WTC11 (cell line): ENCODE measurements at regions not wholly inside any gene's neighbourhood (a gene's known extent, or its start where the extent isn't known, plus 50 kb on each side); places are given as distances from the start of the nearest gene placed in this dataset.

ENCODE experiments used
- ATAC-seq: fragments of 200-7000 bp; cut with Tn5 transposase; 2 replicates; pipeline ENCODE4 v1.10.0; 2021; ENCODE audit warnings: mild to moderate bottlenecking, moderate library complexity
- CTCF ChIA-PET: fragments of 300-600 bp; sonication (Branson Sonifier 250); formaldehyde crosslinking; loops from one replicate; lab custom pipeline; 2021; ENCODE audit warnings: antibody characterized with exemption; lab: Charles Lee
- POLR2A ChIA-PET: fragments of 350-600 bp; sonication (Branson Sonifier 250); formaldehyde crosslinking; loops from one replicate; lab custom pipeline; 2021; ENCODE audit warnings: antibody characterized with exemption; lab: Charles Lee
- DNase-seq: peaks from one replicate; pipeline ENCODE4 v3.0.0; 2021; ENCODE audit warnings: low spot score
- H3K27ac Mint-ChIP-seq: 2 replicates; pipeline ENCODE4 v1.8.0; 2021; ENCODE audit warnings: mixed read lengths
- H3K27me3 Mint-ChIP-seq: 2 replicates; pipeline ENCODE4 v1.8.0; 2021; ENCODE audit warnings: low read depth, mild to moderate bottlenecking, moderate library complexity, mixed read lengths
- H3K36me3 Mint-ChIP-seq: 2 replicates; pipeline ENCODE4 v1.8.0; 2021; ENCODE audit warnings: mixed read lengths
- H3K4me1 Mint-ChIP-seq: 2 replicates; pipeline ENCODE4 v1.8.0; 2022; ENCODE audit warnings: mixed read lengths
- H3K4me3 Mint-ChIP-seq: 2 replicates; pipeline ENCODE4 v1.8.0; 2021; ENCODE audit warnings: mild to moderate bottlenecking, moderate library complexity, mixed read lengths
- H3K9me3 Mint-ChIP-seq: 2 replicates; pipeline ENCODE4 v1.8.0; 2021; ENCODE audit warnings: mixed read lengths
- FOXJ3 ChIP-seq: sonication (generic); formaldehyde crosslinking; IDR thresholded peaks from 2 replicates; pipeline ENCODE4 v1.9.0; 2021; ENCODE audit warnings: missing genetic modification reagents, mild to moderate bottlenecking, borderline replicate concordance
- HMGA2 ChIP-seq: fragments of 250-450 bp; sonication (Bioruptor Pico); IDR thresholded peaks from 2 replicates; pipeline ENCODE4 v1.4.0; 2021; ENCODE audit warnings: mild to moderate bottlenecking, moderate library complexity
- IRF2 ChIP-seq: sonication (generic); formaldehyde crosslinking; IDR thresholded peaks from 2 replicates; pipeline ENCODE4 v1.8.0; 2022; ENCODE audit warnings: low read depth, missing genetic modification reagents, borderline replicate concordance
- KAT7 ChIP-seq: sonication (generic); formaldehyde crosslinking; IDR thresholded peaks from 2 replicates; pipeline ENCODE4 v1.8.1; 2023; ENCODE audit warnings: missing genetic modification reagents, mild to moderate bottlenecking, borderline replicate concordance
- NFATC4 ChIP-seq: fragments of 250-450 bp; sonication (Bioruptor Pico); IDR thresholded peaks from 2 replicates; pipeline ENCODE4 v1.9.0; 2021; ENCODE audit warnings: mild to moderate bottlenecking
- NFYB ChIP-seq: sonication (generic); formaldehyde crosslinking; conservative IDR thresholded peaks from 2 replicates; pipeline ENCODE4 v1.8.0; 2022; ENCODE audit warnings: low read depth, missing genetic modification reagents
- NR1H2 ChIP-seq: sonication (generic); formaldehyde crosslinking; IDR thresholded peaks from 2 replicates; pipeline ENCODE4 v1.9.0; 2021; ENCODE audit warnings: mild to moderate bottlenecking, moderate library complexity, missing genetic modification reagents
- NR2C2 ChIP-seq: sonication (generic); formaldehyde crosslinking; IDR thresholded peaks from 2 replicates; pipeline ENCODE4 v1.8.0; 2022; ENCODE audit warnings: mild to moderate bottlenecking, missing genetic modification reagents
- NR3C1 ChIP-seq: sonication (generic); formaldehyde crosslinking; conservative IDR thresholded peaks from 2 replicates; pipeline ENCODE4 v1.8.1; 2023; ENCODE audit warnings: low read depth, mild to moderate bottlenecking, missing genetic modification reagents
- SOX15 ChIP-seq: fragments of 250-450 bp; sonication (Bioruptor Pico); IDR thresholded peaks from 2 replicates; pipeline ENCODE4 v1.9.0; 2021; ENCODE audit warnings: mild to moderate bottlenecking
- TCF7 ChIP-seq: sonication (generic); formaldehyde crosslinking; IDR thresholded peaks from 2 replicates; pipeline ENCODE4 v1.8.0; 2022; ENCODE audit warnings: mild to moderate bottlenecking, low read depth, missing genetic modification reagents, moderate library complexity
- TEAD1 ChIP-seq: sonication (generic); formaldehyde crosslinking; IDR thresholded peaks from 2 replicates; pipeline ENCODE4 v1.8.0; 2022; ENCODE audit warnings: mild to moderate bottlenecking, missing genetic modification reagents
- ZNF138 ChIP-seq: sonication (generic); formaldehyde crosslinking; conservative IDR thresholded peaks from 2 replicates; pipeline ENCODE4 v1.8.1; 2022; ENCODE audit warnings: mild to moderate bottlenecking, moderate library complexity, missing genetic modification reagents
- ZNF317 ChIP-seq: sonication (generic); formaldehyde crosslinking; IDR thresholded peaks from 2 replicates; pipeline ENCODE4 v1.8.1; 2023; ENCODE audit warnings: low read depth, mild to moderate bottlenecking, moderate library complexity, missing genetic modification reagents, borderline replicate concordance
- ZNF423 ChIP-seq: fragments of 250-450 bp; sonication (Bioruptor Pico); IDR thresholded peaks from 2 replicates; pipeline ENCODE4 v2.1.2; 2022; ENCODE audit warnings: mild to moderate bottlenecking, moderate library complexity
- TF ChIP-seq, protein P1 (sequence below): sonication (generic); formaldehyde crosslinking; IDR thresholded peaks from 2 replicates; pipeline ENCODE4 v1.8.0; 2023; ENCODE audit warnings: missing genetic modification reagents, mild to moderate bottlenecking, borderline replicate concordance
- TF ChIP-seq, protein P2 (sequence below): sonication (generic); formaldehyde crosslinking; IDR thresholded peaks from 2 replicates; pipeline ENCODE4 v1.8.1; 2022; ENCODE audit warnings: mild to moderate bottlenecking, missing genetic modification reagents, moderate library complexity, borderline replicate concordance
- TF ChIP-seq, protein P3 (sequence below): fragments of 250-450 bp; sonication (Bioruptor Pico); IDR thresholded peaks from 2 replicates; pipeline ENCODE4 v1.8.0; 2021; ENCODE audit warnings: mild to moderate bottlenecking
- TF ChIP-seq, protein P4 (sequence below): sonication (generic); formaldehyde crosslinking; IDR thresholded peaks from 2 replicates; pipeline ENCODE4 v1.8.1; 2023; ENCODE audit warnings: mild to moderate bottlenecking, moderate library complexity, missing genetic modification reagents
- TF ChIP-seq, protein P5 (sequence below): fragments of 250-450 bp; sonication (Bioruptor Pico); IDR thresholded peaks from 2 replicates; pipeline ENCODE4 v1.9.0; 2021; ENCODE audit warnings: mild to moderate bottlenecking
- TF ChIP-seq, protein P6 (sequence below): sonication (generic); formaldehyde crosslinking; IDR thresholded peaks from 2 replicates; pipeline ENCODE4 v1.8.0; 2022; ENCODE audit warnings: mild to moderate bottlenecking, missing genetic modification reagents

DNA sequence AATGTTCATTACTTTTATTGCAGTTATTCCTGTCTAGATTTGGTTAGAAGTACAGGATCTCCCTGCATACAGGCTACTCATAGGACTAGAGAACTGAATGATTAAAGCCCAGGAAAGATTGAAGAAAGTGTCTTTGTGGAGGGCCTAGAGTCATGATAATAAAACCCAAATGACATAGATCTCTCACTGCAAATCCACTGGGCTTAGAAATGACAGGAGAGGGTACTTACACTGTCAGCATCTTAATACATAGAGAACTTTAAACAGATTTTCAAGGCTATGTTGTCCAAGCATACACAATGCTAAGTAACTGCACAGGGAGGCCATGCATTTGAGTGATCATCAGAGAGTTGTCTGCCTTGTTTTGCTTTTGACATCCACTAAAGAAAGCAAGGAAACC is 383.8 kb upstream of the MAP3K7 start (continued):
- TF ChIP-seq, protein P1, sequence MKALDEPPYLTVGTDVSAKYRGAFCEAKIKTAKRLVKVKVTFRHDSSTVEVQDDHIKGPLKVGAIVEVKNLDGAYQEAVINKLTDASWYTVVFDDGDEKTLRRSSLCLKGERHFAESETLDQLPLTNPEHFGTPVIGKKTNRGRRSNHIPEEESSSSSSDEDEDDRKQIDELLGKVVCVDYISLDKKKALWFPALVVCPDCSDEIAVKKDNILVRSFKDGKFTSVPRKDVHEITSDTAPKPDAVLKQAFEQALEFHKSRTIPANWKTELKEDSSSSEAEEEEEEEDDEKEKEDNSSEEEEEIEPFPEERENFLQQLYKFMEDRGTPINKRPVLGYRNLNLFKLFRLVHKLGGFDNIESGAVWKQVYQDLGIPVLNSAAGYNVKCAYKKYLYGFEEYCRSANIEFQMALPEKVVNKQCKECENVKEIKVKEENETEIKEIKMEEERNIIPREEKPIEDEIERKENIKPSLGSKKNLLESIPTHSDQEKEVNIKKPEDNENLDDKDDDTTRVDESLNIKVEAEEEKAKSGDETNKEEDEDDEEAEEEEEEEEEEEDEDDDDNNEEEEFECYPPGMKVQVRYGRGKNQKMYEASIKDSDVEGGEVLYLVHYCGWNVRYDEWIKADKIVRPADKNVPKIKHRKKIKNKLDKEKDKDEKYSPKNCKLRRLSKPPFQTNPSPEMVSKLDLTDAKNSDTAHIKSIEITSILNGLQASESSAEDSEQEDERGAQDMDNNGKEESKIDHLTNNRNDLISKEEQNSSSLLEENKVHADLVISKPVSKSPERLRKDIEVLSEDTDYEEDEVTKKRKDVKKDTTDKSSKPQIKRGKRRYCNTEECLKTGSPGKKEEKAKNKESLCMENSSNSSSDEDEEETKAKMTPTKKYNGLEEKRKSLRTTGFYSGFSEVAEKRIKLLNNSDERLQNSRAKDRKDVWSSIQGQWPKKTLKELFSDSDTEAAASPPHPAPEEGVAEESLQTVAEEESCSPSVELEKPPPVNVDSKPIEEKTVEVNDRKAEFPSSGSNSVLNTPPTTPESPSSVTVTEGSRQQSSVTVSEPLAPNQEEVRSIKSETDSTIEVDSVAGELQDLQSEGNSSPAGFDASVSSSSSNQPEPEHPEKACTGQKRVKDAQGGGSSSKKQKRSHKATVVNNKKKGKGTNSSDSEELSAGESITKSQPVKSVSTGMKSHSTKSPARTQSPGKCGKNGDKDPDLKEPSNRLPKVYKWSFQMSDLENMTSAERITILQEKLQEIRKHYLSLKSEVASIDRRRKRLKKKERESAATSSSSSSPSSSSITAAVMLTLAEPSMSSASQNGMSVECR, result no peak
- TF ChIP-seq NR3C1 (CRISPR knock-in tag) (no peak), TCF7 (no peak), ZNF138 (no peak)
- TF ChIP-seq, protein P2, sequence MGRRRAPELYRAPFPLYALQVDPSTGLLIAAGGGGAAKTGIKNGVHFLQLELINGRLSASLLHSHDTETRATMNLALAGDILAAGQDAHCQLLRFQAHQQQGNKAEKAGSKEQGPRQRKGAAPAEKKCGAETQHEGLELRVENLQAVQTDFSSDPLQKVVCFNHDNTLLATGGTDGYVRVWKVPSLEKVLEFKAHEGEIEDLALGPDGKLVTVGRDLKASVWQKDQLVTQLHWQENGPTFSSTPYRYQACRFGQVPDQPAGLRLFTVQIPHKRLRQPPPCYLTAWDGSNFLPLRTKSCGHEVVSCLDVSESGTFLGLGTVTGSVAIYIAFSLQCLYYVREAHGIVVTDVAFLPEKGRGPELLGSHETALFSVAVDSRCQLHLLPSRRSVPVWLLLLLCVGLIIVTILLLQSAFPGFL, result no peak
- TF ChIP-seq, protein P3, sequence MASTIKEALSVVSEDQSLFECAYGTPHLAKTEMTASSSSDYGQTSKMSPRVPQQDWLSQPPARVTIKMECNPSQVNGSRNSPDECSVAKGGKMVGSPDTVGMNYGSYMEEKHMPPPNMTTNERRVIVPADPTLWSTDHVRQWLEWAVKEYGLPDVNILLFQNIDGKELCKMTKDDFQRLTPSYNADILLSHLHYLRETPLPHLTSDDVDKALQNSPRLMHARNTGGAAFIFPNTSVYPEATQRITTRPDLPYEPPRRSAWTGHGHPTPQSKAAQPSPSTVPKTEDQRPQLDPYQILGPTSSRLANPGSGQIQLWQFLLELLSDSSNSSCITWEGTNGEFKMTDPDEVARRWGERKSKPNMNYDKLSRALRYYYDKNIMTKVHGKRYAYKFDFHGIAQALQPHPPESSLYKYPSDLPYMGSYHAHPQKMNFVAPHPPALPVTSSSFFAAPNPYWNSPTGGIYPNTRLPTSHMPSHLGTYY (CRISPR knock-in tag), result no peak
- TF ChIP-seq, protein P4, sequence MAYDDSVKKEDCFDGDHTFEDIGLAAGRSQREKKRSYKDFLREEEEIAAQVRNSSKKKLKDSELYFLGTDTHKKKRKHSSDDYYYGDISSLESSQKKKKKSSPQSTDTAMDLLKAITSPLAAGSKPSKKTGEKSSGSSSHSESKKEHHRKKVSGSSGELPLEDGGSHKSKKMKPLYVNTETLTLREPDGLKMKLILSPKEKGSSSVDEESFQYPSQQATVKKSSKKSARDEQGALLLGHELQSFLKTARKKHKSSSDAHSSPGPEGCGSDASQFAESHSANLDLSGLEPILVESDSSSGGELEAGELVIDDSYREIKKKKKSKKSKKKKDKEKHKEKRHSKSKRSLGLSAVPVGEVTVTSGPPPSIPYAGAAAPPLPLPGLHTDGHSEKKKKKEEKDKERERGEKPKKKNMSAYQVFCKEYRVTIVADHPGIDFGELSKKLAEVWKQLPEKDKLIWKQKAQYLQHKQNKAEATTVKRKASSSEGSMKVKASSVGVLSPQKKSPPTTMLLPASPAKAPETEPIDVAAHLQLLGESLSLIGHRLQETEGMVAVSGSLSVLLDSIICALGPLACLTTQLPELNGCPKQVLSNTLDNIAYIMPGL (CRISPR knock-in tag), result no peak

DNA sequence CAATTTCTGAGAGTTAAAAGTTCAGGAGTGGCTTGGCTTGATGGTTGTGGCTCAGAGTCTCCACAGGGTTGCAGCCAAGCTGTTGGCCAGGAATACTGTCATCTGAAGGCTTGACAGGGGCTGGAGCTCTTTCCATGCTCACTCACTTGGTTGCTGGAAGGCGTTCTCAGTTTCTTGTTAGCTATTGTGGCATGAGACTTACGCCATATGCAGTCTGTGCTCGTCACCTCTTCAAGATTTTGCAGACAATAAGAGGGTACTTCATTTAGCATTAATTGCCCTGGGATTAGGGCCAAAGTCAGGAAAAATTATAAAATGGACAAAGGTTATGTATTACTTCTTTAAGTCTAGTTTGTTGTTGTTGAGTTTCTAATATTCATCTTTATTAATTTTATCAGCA is 380.6 kb upstream of the MAP3K7 start:
- ATAC-seq (no peak), DNase-seq (no peak)
- H3K9me3 Mint-ChIP-seq, result peaks cover 15% of the 10 kb centered on the region
- peaks cover 11% of the 10 kb centered on the region for H3K27me3 Mint-ChIP-seq
- ChIA-PET CTCF (no interaction called here), POLR2A (no interaction called here)
- TF ChIP-seq SOX15 (CRISPR knock-in tag) (no peak), KAT7 (no peak), IRF2 (CRISPR knock-in tag) (no peak), ZNF317 (CRISPR knock-in tag) (no peak)
- TF ChIP-seq, protein P5, sequence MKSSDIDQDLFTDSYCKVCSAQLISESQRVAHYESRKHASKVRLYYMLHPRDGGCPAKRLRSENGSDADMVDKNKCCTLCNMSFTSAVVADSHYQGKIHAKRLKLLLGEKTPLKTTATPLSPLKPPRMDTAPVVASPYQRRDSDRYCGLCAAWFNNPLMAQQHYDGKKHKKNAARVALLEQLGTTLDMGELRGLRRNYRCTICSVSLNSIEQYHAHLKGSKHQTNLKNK (CRISPR knock-in tag), result no peak
- H3K4me1 Mint-ChIP-seq, result peaks cover 15% of the 10 kb centered on the region
- H3K27ac Mint-ChIP-seq, result no peak overlapping the region
- H3K4me3 Mint-ChIP-seq, result no peak overlapping the region
- H3K36me3 Mint-ChIP-seq, result no peaks in the 10 kb centered on the region

DNA sequence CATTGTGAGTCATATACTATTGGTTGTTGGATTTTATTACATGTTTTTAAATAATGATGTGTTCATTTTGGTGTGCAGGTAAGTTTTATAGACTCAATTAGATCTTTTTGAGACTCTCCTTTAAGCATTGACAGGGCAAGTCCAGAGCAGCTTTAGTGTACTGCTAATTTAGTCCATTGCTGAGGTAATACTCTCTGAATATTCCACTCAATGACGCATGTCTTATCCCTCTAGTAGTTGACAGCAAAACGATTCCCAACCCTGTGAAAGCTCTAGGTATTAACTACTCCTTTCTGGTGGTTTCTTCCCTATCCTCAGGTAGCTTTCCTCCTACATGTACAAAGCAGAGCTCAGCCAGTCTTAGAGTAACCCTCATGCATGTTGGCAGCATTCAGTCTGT is 373.5 kb upstream of the MAP3K7 start:
- no peak for ATAC-seq
- no peaks in the 10 kb centered on the region for H3K27me3 Mint-ChIP-seq
- TF ChIP-seq NFATC4 (CRISPR knock-in tag), result no peak
- TF ChIP-seq HMGA2 (CRISPR knock-in tag), result no peak
- no peak for TF ChIP-seq NR2C2 (CRISPR knock-in tag)
- no peak for TF ChIP-seq TEAD1 (CRISPR knock-in tag)
- TF ChIP-seq, protein P6, sequence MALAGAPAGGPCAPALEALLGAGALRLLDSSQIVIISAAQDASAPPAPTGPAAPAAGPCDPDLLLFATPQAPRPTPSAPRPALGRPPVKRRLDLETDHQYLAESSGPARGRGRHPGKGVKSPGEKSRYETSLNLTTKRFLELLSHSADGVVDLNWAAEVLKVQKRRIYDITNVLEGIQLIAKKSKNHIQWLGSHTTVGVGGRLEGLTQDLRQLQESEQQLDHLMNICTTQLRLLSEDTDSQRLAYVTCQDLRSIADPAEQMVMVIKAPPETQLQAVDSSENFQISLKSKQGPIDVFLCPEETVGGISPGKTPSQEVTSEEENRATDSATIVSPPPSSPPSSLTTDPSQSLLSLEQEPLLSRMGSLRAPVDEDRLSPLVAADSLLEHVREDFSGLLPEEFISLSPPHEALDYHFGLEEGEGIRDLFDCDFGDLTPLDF (CRISPR knock-in tag), result no peak
- TF ChIP-seq FOXJ3 (CRISPR knock-in tag), result no peak
- TF ChIP-seq, protein P4 (CRISPR knock-in tag), result no peak
- no peak for TF ChIP-seq ZNF317 (CRISPR knock-in tag)
- TF ChIP-seq NFYB (CRISPR knock-in tag), result no peak
- TF ChIP-seq, protein P2, result no peak
- no peak for TF ChIP-seq NR1H2
- no peak for TF ChIP-seq ZNF138
- no peak for TF ChIP-seq ZNF423 (CRISPR knock-in tag)

More for the DNA sequence above, 373.5 kb upstream of the MAP3K7 start:
- ChIA-PET POLR2A (no interaction called here), CTCF (no interaction called here)
- Mint-ChIP-seq H3K36me3 (no peaks in the 10 kb centered on the region), H3K4me1 (peaks cover under 1% of the 10 kb centered on the region), H3K4me3 (no peak overlapping the region), H3K27ac (no peak overlapping the region), H3K9me3 (peaks cover 9% of the 10 kb centered on the region)
- DNase-seq, result no peak
